ENCODE measurements at regions not wholly inside any gene's neighbourhood (a gene's known extent, or its start where the extent isn't known, plus 50 kb on each side); places are given as distances from the start of the nearest gene placed in this dataset.
A peak's percentile ranks its signal among the peaks of the same experiment; 100 is the strongest.

DNA sequence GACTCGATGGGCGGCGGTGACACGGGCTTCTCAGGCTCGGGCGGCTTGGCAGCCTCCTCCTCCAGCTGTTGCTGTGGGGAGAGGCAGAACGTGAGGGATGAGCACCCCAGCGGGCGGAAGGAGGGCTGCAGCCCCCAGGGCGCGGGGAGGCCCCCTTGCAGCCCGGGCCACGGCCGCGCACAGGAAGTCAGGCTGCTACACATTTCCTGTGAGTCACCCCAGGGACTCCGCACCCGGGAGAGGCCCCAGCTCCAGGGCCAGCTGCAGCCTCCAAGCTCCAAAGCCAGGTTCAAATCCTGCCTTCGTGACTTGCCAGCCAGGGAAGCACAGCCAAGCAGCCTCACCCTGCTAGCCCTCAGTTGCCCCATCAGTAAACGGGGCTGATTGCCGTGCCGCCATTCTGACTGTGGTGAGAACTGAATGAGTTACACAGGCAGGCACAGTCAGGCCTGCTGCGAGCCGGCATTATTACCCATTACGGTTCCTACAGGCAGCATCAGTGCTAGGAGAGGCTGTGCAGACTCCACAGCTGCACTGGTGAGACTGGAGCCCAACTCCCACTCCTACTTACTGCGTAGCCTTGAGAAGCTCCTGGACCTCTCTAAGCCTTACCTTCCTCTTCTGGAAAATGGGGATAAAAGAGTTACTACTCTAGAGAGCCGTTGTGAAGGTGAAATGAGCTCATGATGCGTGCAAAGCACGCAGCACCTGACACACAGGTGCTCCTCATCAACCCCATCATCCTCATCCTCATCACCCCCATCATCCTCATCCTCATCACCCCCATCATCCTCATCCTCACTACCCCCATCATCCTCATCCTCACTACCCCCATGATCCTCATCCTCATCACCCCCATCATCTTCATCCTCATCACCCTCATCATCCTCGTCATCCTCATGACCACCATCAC is 100.9 kb downstream of the NCOR2 start:
- TF ChIP-seq, protein P1, sequence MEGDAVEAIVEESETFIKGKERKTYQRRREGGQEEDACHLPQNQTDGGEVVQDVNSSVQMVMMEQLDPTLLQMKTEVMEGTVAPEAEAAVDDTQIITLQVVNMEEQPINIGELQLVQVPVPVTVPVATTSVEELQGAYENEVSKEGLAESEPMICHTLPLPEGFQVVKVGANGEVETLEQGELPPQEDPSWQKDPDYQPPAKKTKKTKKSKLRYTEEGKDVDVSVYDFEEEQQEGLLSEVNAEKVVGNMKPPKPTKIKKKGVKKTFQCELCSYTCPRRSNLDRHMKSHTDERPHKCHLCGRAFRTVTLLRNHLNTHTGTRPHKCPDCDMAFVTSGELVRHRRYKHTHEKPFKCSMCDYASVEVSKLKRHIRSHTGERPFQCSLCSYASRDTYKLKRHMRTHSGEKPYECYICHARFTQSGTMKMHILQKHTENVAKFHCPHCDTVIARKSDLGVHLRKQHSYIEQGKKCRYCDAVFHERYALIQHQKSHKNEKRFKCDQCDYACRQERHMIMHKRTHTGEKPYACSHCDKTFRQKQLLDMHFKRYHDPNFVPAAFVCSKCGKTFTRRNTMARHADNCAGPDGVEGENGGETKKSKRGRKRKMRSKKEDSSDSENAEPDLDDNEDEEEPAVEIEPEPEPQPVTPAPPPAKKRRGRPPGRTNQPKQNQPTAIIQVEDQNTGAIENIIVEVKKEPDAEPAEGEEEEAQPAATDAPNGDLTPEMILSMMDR (IDR thresholded peaks at IDR 0.05; ENCODE audit: low read depth, low read length), result peak; percentile 46
- DNase-seq (ENCODE audit: low read depth in 2 of 2), result peak; percentile 83 to 94
- no peak overlapping the region for H3K4me3 ChIP-seq (replicated peaks in 1 of 2; ENCODE audit: low read depth in 2 of 2, low read length in 2 of 2)

DNA sequence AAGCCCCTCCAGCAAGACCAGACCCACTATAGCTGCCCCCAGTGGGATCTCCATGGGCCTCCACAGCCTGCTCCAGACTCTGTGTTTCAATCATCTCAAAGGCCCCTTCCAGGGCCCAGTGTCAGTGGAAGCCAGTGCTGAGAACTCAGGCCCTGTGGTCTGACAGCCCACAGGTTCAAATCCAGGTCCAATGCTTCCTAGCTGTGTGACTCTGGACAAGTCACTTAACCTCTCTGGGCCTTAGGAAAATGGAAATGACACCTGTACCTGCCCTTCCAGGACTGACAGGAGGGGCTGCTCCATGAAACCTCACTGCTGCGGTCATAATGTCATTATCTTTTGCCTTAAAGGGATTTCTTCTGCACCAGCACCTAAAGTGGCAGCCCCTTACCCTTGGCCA is 101.9 kb downstream of the NCOR2 start:
- DNase-seq (ENCODE audit: low read depth in 2 of 2), result no peak
- TF ChIP-seq, protein P1 (IDR thresholded peaks at IDR 0.05; ENCODE audit: low read depth, low read length), result no peak
- H3K4me3 ChIP-seq (replicated peaks in 1 of 2; ENCODE audit: low read depth in 2 of 2, low read length in 2 of 2), result no peak overlapping the region

DNA sequence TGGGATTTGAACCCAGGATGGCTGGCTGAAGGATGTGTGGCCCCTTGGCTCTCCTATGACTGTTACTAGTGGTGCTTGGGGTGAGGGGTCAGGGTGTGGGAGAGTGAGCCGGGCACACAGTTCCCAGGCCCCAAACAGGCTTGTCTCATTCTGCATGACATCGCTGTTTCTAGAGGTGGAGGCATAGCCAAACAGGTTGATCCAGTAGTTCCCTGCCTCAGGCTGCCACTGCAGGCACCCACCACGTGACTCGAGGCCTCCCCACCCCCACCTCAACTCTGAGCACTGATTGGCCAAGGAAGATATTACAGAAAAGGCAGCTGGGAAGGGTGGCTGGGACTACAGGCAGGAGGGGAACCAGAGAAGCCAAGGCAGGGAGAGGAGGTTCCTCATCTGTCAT is 102.6 kb downstream of the NCOR2 start:
- no peak overlapping the region for H3K4me3 ChIP-seq (replicated peaks in 1 of 2; ENCODE audit: low read depth in 2 of 2, low read length in 2 of 2)
- TF ChIP-seq, protein P1 (IDR thresholded peaks at IDR 0.05; ENCODE audit: low read depth, low read length), result no peak
- DNase-seq (ENCODE audit: low read depth in 2 of 2), result no peak

DNA sequence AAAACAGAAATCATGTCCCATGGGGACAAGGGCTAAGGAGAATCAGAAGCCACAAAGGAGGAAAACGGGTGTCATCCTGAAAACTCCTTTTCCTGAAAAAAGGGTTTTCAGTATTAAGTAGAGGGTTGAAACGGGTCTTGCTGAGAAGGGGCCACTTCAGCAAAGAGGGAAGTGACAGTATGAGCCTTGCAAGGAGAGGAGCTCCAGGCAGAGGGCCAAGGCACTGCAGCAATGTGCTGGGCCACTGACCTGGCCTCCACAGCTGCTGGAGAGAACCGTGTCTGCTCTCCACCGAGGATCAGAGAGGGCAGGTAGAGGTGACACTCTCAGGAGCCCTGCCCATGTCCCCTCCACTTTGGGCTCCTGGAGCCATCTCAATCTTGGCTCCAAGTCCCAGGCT is 103.3 kb downstream of the NCOR2 start:
- peak in 1 of 2 donors; percentile 37 for DNase-seq (ENCODE audit: low read depth in 2 of 2)
- TF ChIP-seq, protein P1 (IDR thresholded peaks at IDR 0.05; ENCODE audit: low read depth, low read length), result no peak

DNA sequence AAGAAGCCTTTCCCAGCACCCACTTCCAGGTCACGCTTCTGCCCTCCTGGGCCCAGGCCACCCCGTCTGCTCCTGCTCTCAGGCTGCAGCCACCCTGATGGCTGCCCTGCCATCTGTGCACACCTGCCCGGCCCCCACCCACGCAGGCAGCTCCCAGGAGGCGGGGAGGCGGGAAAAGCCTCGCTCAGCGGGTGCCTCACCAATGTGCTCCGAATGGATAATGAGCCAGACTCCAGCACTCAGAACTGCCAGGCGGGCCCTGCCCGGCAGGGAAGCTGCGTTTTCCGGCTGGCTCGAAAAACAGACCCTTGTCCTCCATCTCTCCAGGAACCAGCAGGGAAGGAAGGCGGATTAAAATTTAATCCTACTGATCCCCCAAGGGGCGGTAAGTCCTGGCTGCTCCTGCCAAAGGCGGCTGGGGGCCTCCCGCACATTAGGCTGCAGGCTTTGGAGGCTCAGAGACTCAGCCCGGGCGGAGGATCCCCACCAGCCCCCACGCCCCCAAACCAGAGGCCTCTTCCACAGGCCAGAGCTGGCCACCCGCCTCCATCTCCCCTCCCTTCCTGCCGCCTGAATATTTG is 104.0 kb downstream of the NCOR2 start:
- TF ChIP-seq, protein P1 (IDR thresholded peaks at IDR 0.05; ENCODE audit: low read depth, low read length), result no peak
- DNase-seq (ENCODE audit: low read depth in 2 of 2), result no peak

More for the DNA sequence above, 103.3 kb downstream of the NCOR2 start:
- H3K4me3 ChIP-seq (replicated peaks in 1 of 2; ENCODE audit: low read depth in 2 of 2, low read length in 2 of 2), result no peak overlapping the region

DNA sequence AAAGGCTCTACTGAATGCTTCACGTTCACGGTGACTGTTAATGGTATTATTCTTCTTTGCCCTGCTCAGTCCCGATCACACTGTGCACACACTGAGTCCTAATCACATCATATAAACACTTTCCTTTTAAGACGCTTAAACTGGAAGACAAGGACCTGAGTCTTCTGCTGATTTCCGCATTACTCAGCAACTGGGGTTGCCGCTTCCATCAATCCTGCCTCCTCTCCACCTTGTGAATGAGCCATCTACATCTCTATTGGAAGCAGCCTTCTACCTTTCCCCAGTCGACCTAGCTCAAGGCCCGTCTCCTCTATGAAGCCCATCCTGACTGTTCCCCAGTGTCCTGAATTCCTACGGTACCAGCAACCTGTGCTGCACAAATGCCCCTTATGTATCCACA is 104.7 kb downstream of the NCOR2 start:
- H3K4me3 ChIP-seq (replicated peaks in 1 of 2; ENCODE audit: low read depth in 2 of 2, low read length in 2 of 2), result no peak overlapping the region
- DNase-seq (ENCODE audit: low read depth in 2 of 2), result no peak
- TF ChIP-seq, protein P1 (IDR thresholded peaks at IDR 0.05; ENCODE audit: low read depth, low read length), result no peak

More for the DNA sequence above, 104.0 kb downstream of the NCOR2 start:
- H3K4me3 ChIP-seq (replicated peaks in 1 of 2; ENCODE audit: low read depth in 2 of 2, low read length in 2 of 2), result no peak overlapping the region
